ENCODE measurements at regions not wholly inside any gene's neighbourhood (a gene's known extent, or its start where the extent isn't known, plus 50 kb on each side); places are given as distances from the start of the nearest gene placed in this dataset.

GRCh38 chr22:45094825-45095224 is 68.9 kb upstream of the NUP50 start:
- DNase-seq, result no peak

- peak in 43 of 56 donors; percentile 4 to 78 (median 37) for DNase-seq
Measured at GRCh38 chr22:45096256-45096907, 67.3 kb upstream of the NUP50 start.

GRCh38 chr22:45097061-45097460 is 66.7 kb upstream of the NUP50 start:
- no peak for DNase-seq

GRCh38 chr22:45098056-45098455 is 65.7 kb upstream of the NUP50 start:
- no peak for DNase-seq

GRCh38 chr22:45099961-45100360 is 63.8 kb upstream of the NUP50 start:
- no peak for DNase-seq

- DNase-seq, result peak in 29 of 56 donors; percentile 1 to 63 (median 15)
Measured at GRCh38 chr22:45101515-45102227, 62.1 kb upstream of the NUP50 start.

GRCh38 chr22:45102896-45103420 is 60.8 kb upstream of the NUP50 start:
- no peak for DNase-seq

- DNase-seq, result no peak
Measured at GRCh38 chr22:45103756-45104155, 60.0 kb upstream of the NUP50 start.

- no peak for DNase-seq
Measured at GRCh38 chr22:45104313-45104712, 59.4 kb upstream of the NUP50 start.

GRCh38 chr22:45105281-45105702 is 58.4 kb upstream of the NUP50 start:
- no peak for DNase-seq

- no peak for DNase-seq
Measured at GRCh38 chr22:45107671-45108070, 56.1 kb upstream of the NUP50 start.

- DNase-seq, result no peak
Measured at GRCh38 chr22:45112136-45112879, 51.4 kb upstream of the NUP50 start.
